Caco-2 (cell line): ENCODE measurements at regions not wholly inside any gene's neighbourhood (a gene's known extent, or its start where the extent isn't known, plus 50 kb on each side); places are given as distances from the start of the nearest gene placed in this dataset.

ENCODE experiments used
- BruUV-seq: library from RNA; stranded (reverse); fragments of 400-500 nt; replicated peaks from 2 replicates; lab custom pipeline; 2021; lab: Mats Ljungman, UMichigan
- CTCF ChIA-PET: fragments of 300-600 bp; sonication (Branson Sonifier 250); formaldehyde crosslinking; loops from one replicate; lab custom pipeline; 2022; ENCODE audit warnings: antibody characterized with exemption; lab: Charles Lee
- POLR2A ChIA-PET: fragments of 300-600 bp; sonication (Branson Sonifier 250); formaldehyde crosslinking; loops from one replicate; lab custom pipeline; 2022; ENCODE audit warnings: antibody characterized with exemption; lab: Charles Lee
- DNase-seq, 2 experiments: peaks; one replicate each; pipeline versions ENCODE4 v3.0.0 to v3.0.0-alpha.2; 2020 to 2022
- H3K27me3 ChIP-seq: replicated peaks from 2 replicates; pipeline ENCODE4 v1.6.0; 2011; ENCODE audit warnings: low read length; ENCODE audit not compliant: control insufficient read depth, insufficient read depth
- H3K36me3 ChIP-seq: 2 replicates; pipeline ENCODE4 v1.5.1; 2011; ENCODE audit warnings: low read length; ENCODE audit not compliant: control insufficient read depth, insufficient read depth
- H3K4me1 ChIP-seq: fragments of 250-450 bp; sonication (Bioruptor Pico); 2 replicates; pipeline ENCODE4 v1.5.1; 2020; ENCODE audit warnings: mild to moderate bottlenecking
- H3K4me3 ChIP-seq: 2 replicates; pipeline ENCODE4 v1.5.1; 2011; ENCODE audit warnings: low read depth, mild to moderate bottlenecking, control low read depth, low read length
- H3K9me3 ChIP-seq: fragments of 250-450 bp; sonication (Bioruptor Pico); 2 replicates; pipeline ENCODE4 v1.5.1; 2020; ENCODE audit warnings: mild to moderate bottlenecking, moderate library complexity
- H3K27ac Mint-ChIP-seq: one replicate; pipeline ENCODE4 v1.8.0; 2022; ENCODE audit warnings: mixed read lengths; ENCODE audit not compliant: unreplicated experiment
- H3K27me3 Mint-ChIP-seq: one replicate; pipeline ENCODE4 v1.8.0; 2022; ENCODE audit warnings: mixed read lengths; ENCODE audit not compliant: insufficient read depth, unreplicated experiment
- H3K36me3 Mint-ChIP-seq: one replicate; pipeline ENCODE4 v1.8.0; 2022; ENCODE audit warnings: mild to moderate bottlenecking, mixed read lengths; ENCODE audit not compliant: insufficient read depth, unreplicated experiment
- H3K4me1 Mint-ChIP-seq: one replicate; pipeline ENCODE4 v1.8.0; 2022; ENCODE audit warnings: low read depth, mixed read lengths; ENCODE audit not compliant: unreplicated experiment
- H3K4me3 Mint-ChIP-seq: one replicate; pipeline ENCODE4 v1.8.0; 2022; ENCODE audit warnings: mild to moderate bottlenecking, moderate library complexity, mixed read lengths; ENCODE audit not compliant: unreplicated experiment
- H3K9me3 Mint-ChIP-seq: one replicate; pipeline ENCODE4 v1.8.0; 2022; ENCODE audit warnings: mixed read lengths; ENCODE audit not compliant: unreplicated experiment
- CTCF ChIP-seq, 2 experiments: fragments of 200-600 bp in 1 of 2; IDR thresholded peaks; 1 replicate in 1 of 2; 2 replicates in 1 of 2; pipeline versions ENCODE4 v1.5.1 to v1.8.0; 2011 to 2022; ENCODE audit warnings: antibody characterized with exemption in 1 of 2, control low read depth in 1 of 2, inconsistent platforms in 1 of 2, low read depth in 1 of 2, low read length in 1 of 2, mild to moderate bottlenecking in 1 of 2, moderate library complexity in 1 of 2; ENCODE audit not compliant: insufficient read depth in 1 of 2, severe bottlenecking in 1 of 2, unreplicated experiment in 1 of 2
- intact Hi-C: fragments of 100-400 bp; cut with micrococcal nuclease; formaldehyde crosslinking; loops from one replicate; pipeline ENCODE4 v1.10.0; 2022; ENCODE audit not compliant: unreplicated experiment

DNA sequence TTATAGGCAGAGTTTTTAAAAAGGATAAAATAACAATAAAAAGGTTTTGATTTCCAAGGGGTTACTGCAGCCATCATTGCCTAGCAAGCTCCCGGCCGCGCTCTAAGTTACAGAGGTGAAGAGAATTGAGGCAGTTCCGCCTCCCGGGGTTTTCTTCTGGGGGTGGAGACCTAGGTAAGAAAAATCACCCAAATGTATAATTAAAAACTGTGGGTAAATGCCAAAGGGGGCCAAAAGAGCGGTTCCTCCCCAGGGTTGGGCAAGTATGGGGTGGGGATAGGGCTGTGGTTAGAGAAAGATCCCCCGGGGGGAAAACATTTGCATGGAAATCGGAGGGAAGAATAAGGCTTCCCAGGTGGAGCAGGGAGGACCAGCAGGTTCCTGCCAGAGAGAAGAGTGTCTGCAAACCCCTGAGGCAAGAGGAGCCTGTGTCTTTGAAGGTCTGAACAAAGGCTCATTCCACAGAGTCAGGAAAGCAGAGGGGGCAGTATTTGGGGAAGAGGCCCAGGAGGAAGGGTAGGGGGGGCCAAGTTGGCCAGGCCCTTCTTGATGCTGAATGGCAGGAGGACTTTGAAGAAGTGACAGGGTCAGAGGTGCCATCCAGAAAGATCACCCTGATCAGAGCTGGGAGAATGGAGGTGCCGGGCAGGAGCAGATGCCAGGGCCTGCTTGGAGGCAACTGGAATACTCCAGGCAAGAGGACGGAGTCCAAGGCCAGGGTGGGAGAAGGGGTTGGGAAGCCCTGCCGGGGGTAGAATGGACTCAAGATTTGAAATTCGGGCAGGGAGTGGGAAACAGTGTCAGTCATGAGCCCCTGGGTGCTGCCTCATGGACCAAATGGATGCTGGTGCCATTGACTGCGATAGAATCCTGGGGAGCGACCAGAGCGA, 152.9 kb upstream of the RGMA start:
- intact Hi-C loops, result no loop called here
- H3K27me3 ChIP-seq, result no peaks in the 10 kb centered on the region; the same call in 1 of the 2 replicates
- H3K9me3 Mint-ChIP-seq, result no peaks in the 10 kb centered on the region
- ChIA-PET CTCF (no interaction called here), POLR2A (no interaction called here)
- no peaks in the 10 kb centered on the region for H3K36me3 Mint-ChIP-seq
- no peaks in the 10 kb centered on the region for H3K36me3 ChIP-seq
- 0 out of 2 replicates have a peak, but pooled peaks cover 3% of the 10 kb centered on the region for H3K9me3 ChIP-seq
- H3K4me3 ChIP-seq, result no peak overlapping the region
- H3K4me3 Mint-ChIP-seq, result no peak overlapping the region
- TF ChIP-seq CTCF (IDR thresholded peaks at IDR 0.05; ENCODE audit: insufficient read depth in 1 of 2, low read depth in 1 of 2, low read length in 1 of 2, severe bottlenecking in 1 of 2, unreplicated experiment in 1 of 2), result no peak
- H3K4me1 Mint-ChIP-seq, result no peaks in the 10 kb centered on the region
- peak; percentile 8 to 60 for DNase-seq
- no TSS peak for BruUV-seq
- no peaks in the 10 kb centered on the region for H3K4me1 ChIP-seq
- no peaks in the 10 kb centered on the region for H3K27me3 Mint-ChIP-seq
- H3K27ac Mint-ChIP-seq, result no peak overlapping the region

DNA sequence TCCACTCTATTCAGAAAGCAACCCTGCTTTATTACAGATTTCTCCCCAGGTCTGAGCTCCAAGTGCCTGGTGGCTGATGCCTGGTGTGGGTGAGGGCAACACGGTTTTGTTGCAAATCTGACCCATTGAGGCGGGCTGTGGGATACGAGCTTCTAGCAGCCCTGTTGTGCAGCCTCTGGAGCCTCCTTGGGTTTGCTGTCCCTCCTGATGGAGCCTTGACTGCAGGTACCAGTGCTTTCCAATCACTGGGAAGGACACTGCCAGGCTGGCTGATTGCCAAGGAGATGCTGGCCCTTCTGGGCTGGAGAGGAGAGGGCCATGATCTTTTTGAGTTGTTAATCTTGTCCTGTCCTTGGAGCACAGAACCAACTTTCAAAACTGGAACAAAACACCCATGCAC, 151.0 kb upstream of the RGMA start:
- Mint-ChIP-seq H3K27ac (no peak overlapping the region), H3K4me1 (peaks cover 5% of the 10 kb centered on the region), H3K9me3 (no peaks in the 10 kb centered on the region), H3K4me3 (no peak overlapping the region), H3K27me3 (no peaks in the 10 kb centered on the region), H3K36me3 (no peaks in the 10 kb centered on the region)
- H3K36me3 ChIP-seq, result no peaks in the 10 kb centered on the region
- no peak for TF ChIP-seq CTCF (IDR thresholded peaks at IDR 0.05; ENCODE audit: insufficient read depth in 1 of 2, low read depth in 1 of 2, low read length in 1 of 2, severe bottlenecking in 1 of 2, unreplicated experiment in 1 of 2)
- ChIA-PET CTCF (no interaction called here), POLR2A (no interaction called here)
- H3K4me3 ChIP-seq, result no peak overlapping the region
- intact Hi-C loops, result loop anchor here (5.0 kb wide), 2 partner anchors 82 to 153 kb away; partner anchors contain the start of gene RGMA
- H3K9me3 ChIP-seq, result 0 out of 2 replicates have a peak, but pooled peaks cover 3% of the 10 kb centered on the region
- DNase-seq, result no peak
- H3K4me1 ChIP-seq, result peaks cover 8% of the 10 kb centered on the region; the same call in 1 of the 2 replicates
- BruUV-seq, result no TSS peak
- H3K27me3 ChIP-seq, result no peaks in the 10 kb centered on the region

GRCh38 chr15:93239591-93239990, 150.6 kb upstream of the RGMA start:
- Histone ChIP-seq H3K27me3 (no peaks in the 10 kb centered on the region), H3K4me1 (peaks cover 12% of the 10 kb centered on the region; the same call in 1 of the 2 replicates), H3K36me3 (no peaks in the 10 kb centered on the region), H3K9me3 (0 out of 2 replicates have a peak, but pooled peaks cover 3% of the 10 kb centered on the region), H3K4me3 (no peak overlapping the region)
- BruUV-seq, result no TSS peak
- DNase-seq, result no peak
- Mint-ChIP-seq H3K36me3 (no peaks in the 10 kb centered on the region), H3K4me1 (peaks cover 8% of the 10 kb centered on the region), H3K4me3 (no peak overlapping the region), H3K27me3 (no peaks in the 10 kb centered on the region), H3K27ac (no peak overlapping the region), H3K9me3 (no peaks in the 10 kb centered on the region)
- ChIA-PET POLR2A (no interaction called here), CTCF (no interaction called here)
- intact Hi-C loops, result loop anchor here (5.0 kb wide), 2 partner anchors 83 to 152 kb away; partner anchors contain the start of gene RGMA
- TF ChIP-seq CTCF (IDR thresholded peaks at IDR 0.05; ENCODE audit: insufficient read depth in 1 of 2, low read depth in 1 of 2, low read length in 1 of 2, severe bottlenecking in 1 of 2, unreplicated experiment in 1 of 2), result no peak
